Keratinocyte (primary cell): ENCODE measurements at regions not wholly inside any gene's neighbourhood (a gene's known extent, or its start where the extent isn't known, plus 50 kb on each side); places are given as distances from the start of the nearest gene placed in this dataset.

Experiments used
- DNase-seq: peaks from one replicate; pipeline ENCODE4 v3.0.0-alpha.2; 2011; ENCODE audit warnings: low read depth, missing footprints, low spot score
- FAIRE-seq: peaks from 2 replicates; lab custom pipeline; 2011; peaks lifted over from hg19 to GRCh38; lab: Jason Lieb, UNC
- H2AFZ ChIP-seq: 2 replicates; pipeline ENCODE4 v1.6.0; 2012; ENCODE audit warnings: low read length, control low read depth, inconsistent platforms; ENCODE audit not compliant: control insufficient read depth
- H3K27ac ChIP-seq: 2 replicates; pipeline ENCODE4 v1.5.1; 2011; ENCODE audit warnings: low read length; ENCODE audit not compliant: control insufficient read depth, insufficient read depth
- H3K27me3 ChIP-seq: 3 replicates; pipeline ENCODE4 v1.6.0; 2011; ENCODE audit warnings: low read length; ENCODE audit not compliant: control insufficient read depth, insufficient read depth; ENCODE audit errors: extremely low read depth
- H3K36me3 ChIP-seq, 2 experiments: 2 replicates in 1 of 2; 3 replicates in 1 of 2; pipeline ENCODE4 v1.5.1; 2011; ENCODE audit warnings: low read length in 2 of 2, mild to moderate bottlenecking in 1 of 2; ENCODE audit not compliant: control insufficient read depth in 2 of 2, insufficient read depth in 2 of 2; ENCODE audit errors: extremely low read depth in 1 of 2
- H3K4me1 ChIP-seq: 3 replicates; pipeline ENCODE4 v1.5.1; 2011; ENCODE audit warnings: low read length; ENCODE audit not compliant: control insufficient read depth, insufficient read depth; ENCODE audit errors: extremely low read depth
- H3K4me2 ChIP-seq: 3 replicates; pipeline ENCODE4 v1.6.0; 2011; ENCODE audit warnings: low read depth, low read length; ENCODE audit not compliant: control insufficient read depth, insufficient read depth; ENCODE audit errors: extremely low read depth
- H3K4me3 ChIP-seq, 3 experiments: fragments of 200-600 bp in 1 of 3; sonication (generic) in 1 of 3; 2 replicates in 2 of 3; 3 replicates in 1 of 3; pipeline ENCODE4 v1.5.1; 2011 to 2016; ENCODE audit warnings: low read length in 3 of 3, mild to moderate bottlenecking in 3 of 3, control low read depth in 2 of 3, inconsistent platforms in 1 of 3, low read depth in 1 of 3, mixed read lengths in 1 of 3, mixed run types in 1 of 3, moderate library complexity in 1 of 3; ENCODE audit not compliant: control insufficient read depth in 2 of 3, insufficient read depth in 2 of 3; ENCODE audit errors: extremely low read depth in 1 of 3
- H3K79me2 ChIP-seq: 2 replicates; pipeline ENCODE4 v1.6.0; 2012; ENCODE audit warnings: low read length; ENCODE audit not compliant: control insufficient read depth, insufficient read depth
- H3K9ac ChIP-seq: 3 replicates; pipeline ENCODE4 v1.6.0; 2011; ENCODE audit warnings: low read length; ENCODE audit not compliant: control insufficient read depth, insufficient read depth; ENCODE audit errors: extremely low read depth
- H3K9me1 ChIP-seq: 3 replicates; pipeline ENCODE4 v1.6.0; 2011; ENCODE audit warnings: low read length; ENCODE audit not compliant: control insufficient read depth, insufficient read depth; ENCODE audit errors: extremely low read depth
- H3K9me3 ChIP-seq: 2 replicates; pipeline ENCODE4 v1.5.1; 2012; ENCODE audit warnings: low read depth, low read length; ENCODE audit not compliant: control insufficient read depth
- H4K20me1 ChIP-seq: 3 replicates; pipeline ENCODE4 v1.6.0; 2011; ENCODE audit warnings: low read length; ENCODE audit not compliant: control insufficient read depth, insufficient read depth; ENCODE audit errors: extremely low read depth
- EZH2 ChIP-seq: IDR thresholded peaks from one replicate; pipeline ENCODE4 v1.6.1; 2012; ENCODE audit warnings: inconsistent platforms, mild to moderate bottlenecking, low read length, moderate library complexity
- dilution Hi-C: fragments of 300-500 bp; cut with MboI; formaldehyde crosslinking; loops from one replicate; pipeline ENCODE4 v1.7.0; 2020; ENCODE audit warnings: low sequenced_read_pairs; ENCODE audit not compliant: extremely low pct_ligation_motif_present
- TF ChIP-seq, protein P1 (sequence below), 3 experiments: IDR thresholded peaks in 1 of 3; conservative IDR thresholded peaks in 1 of 3; optimal IDR thresholded peaks in 1 of 3; 2 replicates in 2 of 3; 3 replicates in 1 of 3; pipeline versions ENCODE3 to v1.5.1; 2011; ENCODE audit warnings: low read length in 3 of 3, mild to moderate bottlenecking in 3 of 3, moderate library complexity in 2 of 3, control low read depth in 1 of 3, inconsistent platforms in 1 of 3; ENCODE audit not compliant: insufficient read depth in 2 of 3; ENCODE audit errors: extremely low read depth in 1 of 3

DNA sequence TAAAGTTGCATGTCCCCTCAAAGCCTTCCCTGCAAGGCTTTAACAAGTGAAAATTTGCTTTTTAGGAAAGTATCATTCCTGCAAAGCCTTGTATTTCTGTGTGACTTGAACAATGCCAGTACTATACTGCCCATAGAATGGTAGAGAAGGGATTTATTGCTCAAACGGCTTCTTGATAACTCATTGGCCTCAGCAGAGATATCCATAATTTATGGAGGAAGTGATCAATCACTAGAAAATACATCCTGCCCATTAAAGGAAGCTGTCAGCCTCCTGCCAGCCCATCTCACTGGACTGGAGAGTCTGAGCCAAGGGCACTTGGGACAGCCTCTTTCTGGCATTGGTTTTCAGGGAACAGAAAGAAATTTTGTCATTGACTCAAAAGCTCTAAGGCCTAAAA lies 152.6 kb downstream of the XPNPEP1 start:
- no peak overlapping the region for H3K4me3 ChIP-seq
- no peaks in the 10 kb centered on the region for H3K79me2 ChIP-seq
- TF ChIP-seq EZH2, result no peak
- TF ChIP-seq, protein P1, sequence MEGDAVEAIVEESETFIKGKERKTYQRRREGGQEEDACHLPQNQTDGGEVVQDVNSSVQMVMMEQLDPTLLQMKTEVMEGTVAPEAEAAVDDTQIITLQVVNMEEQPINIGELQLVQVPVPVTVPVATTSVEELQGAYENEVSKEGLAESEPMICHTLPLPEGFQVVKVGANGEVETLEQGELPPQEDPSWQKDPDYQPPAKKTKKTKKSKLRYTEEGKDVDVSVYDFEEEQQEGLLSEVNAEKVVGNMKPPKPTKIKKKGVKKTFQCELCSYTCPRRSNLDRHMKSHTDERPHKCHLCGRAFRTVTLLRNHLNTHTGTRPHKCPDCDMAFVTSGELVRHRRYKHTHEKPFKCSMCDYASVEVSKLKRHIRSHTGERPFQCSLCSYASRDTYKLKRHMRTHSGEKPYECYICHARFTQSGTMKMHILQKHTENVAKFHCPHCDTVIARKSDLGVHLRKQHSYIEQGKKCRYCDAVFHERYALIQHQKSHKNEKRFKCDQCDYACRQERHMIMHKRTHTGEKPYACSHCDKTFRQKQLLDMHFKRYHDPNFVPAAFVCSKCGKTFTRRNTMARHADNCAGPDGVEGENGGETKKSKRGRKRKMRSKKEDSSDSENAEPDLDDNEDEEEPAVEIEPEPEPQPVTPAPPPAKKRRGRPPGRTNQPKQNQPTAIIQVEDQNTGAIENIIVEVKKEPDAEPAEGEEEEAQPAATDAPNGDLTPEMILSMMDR (optimal IDR thresholded peaks at IDR 0.05 in 1 of 3, IDR thresholded peaks at IDR 0.05 in 1 of 3, conservative IDR thresholded peaks at IDR 0.05 in 1 of 3; ENCODE audit: extremely low read depth in 1 of 3, insufficient read depth in 2 of 3, low read length in 3 of 3), result no peak
- H2AFZ ChIP-seq, result no peak overlapping the region
- no peaks in the 10 kb centered on the region for H3K9me1 ChIP-seq
- H3K4me1 ChIP-seq, result no peaks in the 10 kb centered on the region
- H3K27me3 ChIP-seq, result no peaks in the 10 kb centered on the region
- H3K9me3 ChIP-seq, result no peaks in the 10 kb centered on the region
- FAIRE-seq (no peak), DNase-seq (no peak)
- dilution Hi-C loops, result no loop called here
- no peak overlapping the region for H3K4me2 ChIP-seq
- H3K9ac ChIP-seq, result no peak overlapping the region
- H3K27ac ChIP-seq, result no peak overlapping the region
- no peaks in the 10 kb centered on the region for H4K20me1 ChIP-seq
- H3K36me3 ChIP-seq, result no peaks in the 10 kb centered on the region

DNA sequence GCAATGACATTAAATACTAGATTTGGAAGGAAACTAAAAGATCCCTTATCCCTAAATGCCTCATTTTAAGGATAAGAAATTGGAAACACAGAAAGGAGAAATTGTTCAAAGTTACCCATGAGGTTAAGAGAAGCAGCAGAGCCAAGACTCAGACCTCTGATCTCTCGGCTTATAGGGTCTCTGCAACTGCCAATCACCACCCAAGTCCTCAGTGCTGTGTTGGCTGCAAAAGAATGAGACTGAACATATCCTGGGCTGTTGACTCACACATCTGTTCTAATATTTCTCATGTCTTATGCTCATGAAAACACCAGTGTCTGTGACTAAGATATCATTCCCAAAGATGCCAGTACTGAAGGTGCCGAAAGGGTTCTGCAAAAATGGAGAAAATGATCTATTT lies 153.3 kb downstream of the XPNPEP1 start:
- Histone ChIP-seq H3K4me2 (no peak overlapping the region), H3K9me3 (no peaks in the 10 kb centered on the region), H3K9ac (no peak overlapping the region), H3K27ac (no peak overlapping the region), H3K9me1 (no peaks in the 10 kb centered on the region), H3K4me3 (no peak overlapping the region), H3K36me3 (no peaks in the 10 kb centered on the region), H3K27me3 (no peaks in the 10 kb centered on the region), H4K20me1 (no peaks in the 10 kb centered on the region), H3K79me2 (no peaks in the 10 kb centered on the region), H3K4me1 (no peaks in the 10 kb centered on the region), H2AFZ (no peak overlapping the region)
- TF ChIP-seq, protein P1 (optimal IDR thresholded peaks at IDR 0.05 in 1 of 3, IDR thresholded peaks at IDR 0.05 in 1 of 3, conservative IDR thresholded peaks at IDR 0.05 in 1 of 3; ENCODE audit: extremely low read depth in 1 of 3, insufficient read depth in 2 of 3, low read length in 3 of 3), result no peak
- TF ChIP-seq EZH2, result no peak
- FAIRE-seq (no peak), DNase-seq (no peak)
- dilution Hi-C loops, result no loop called here
